HG03066 (cell line): ENCODE measurements at regions not wholly inside any gene's neighbourhood (a gene's known extent, or its start where the extent isn't known, plus 50 kb on each side); places are given as distances from the start of the nearest gene placed in this dataset.
"Not testable (repeated sequence)": the region's sequence is repeated elsewhere in the genome, so short reads cannot be mapped to it uniquely, and the experiment has no call there.

Experiments
- ATAC-seq: cut with Tn5 transposase; IDR thresholded peaks from one replicate; pipeline ENCODE4 v1.9.1; 2021; ENCODE audit warnings: low read depth; ENCODE audit not compliant: unreplicated experiment

- no peak for ATAC-seq
These were observed 1647.4 kb upstream of the C9orf72 start for GRCh38 chr9:29220596-29221251.

- ATAC-seq: no peak
These were observed 1655.3 kb upstream of the C9orf72 start for GRCh38 chr9:29228558-29228957.

GRCh38 chr9:29230931-29231330 is 1657.7 kb upstream of the C9orf72 start:
- ATAC-seq: no peak

GRCh38 chr9:29233193-29233592 is 1659.9 kb upstream of the C9orf72 start:
- ATAC-seq: no peak

- ATAC-seq: no peak
These were observed 1668.0 kb upstream of the C9orf72 start for GRCh38 chr9:29241320-29241719.

GRCh38 chr9:29245351-29245750 is 1672.1 kb upstream of the C9orf72 start:
- no peak for ATAC-seq

- not testable (repeated sequence) for ATAC-seq
These were observed 1697.1 kb upstream of the C9orf72 start for GRCh38 chr9:29270400-29270799.

GRCh38 chr9:29282121-29282520 is 1708.8 kb upstream of the C9orf72 start:
- no peak for ATAC-seq

GRCh38 chr9:29285818-29286217 is 1712.5 kb upstream of the C9orf72 start:
- ATAC-seq: no peak

- ATAC-seq: no peak
These were observed 1716.1 kb upstream of the C9orf72 start for GRCh38 chr9:29289365-29289764.

GRCh38 chr9:29290516-29290915 is 1717.2 kb upstream of the C9orf72 start:
- ATAC-seq: no peak

- ATAC-seq: no peak
These were observed 1724.3 kb upstream of the C9orf72 start for GRCh38 chr9:29297592-29297991.

GRCh38 chr9:29311221-29311620 is 1737.9 kb upstream of the C9orf72 start:
- ATAC-seq: no peak

GRCh38 chr9:29312327-29312726 is 1739.0 kb upstream of the C9orf72 start:
- no peak for ATAC-seq

GRCh38 chr9:29319736-29320513 is 1746.6 kb upstream of the C9orf72 start:
- peak; percentile 53 for ATAC-seq

GRCh38 chr9:29322240-29322639 is 1749.0 kb upstream of the C9orf72 start:
- peak; percentile 86 for ATAC-seq

- no peak for ATAC-seq
These were observed 1752.6 kb upstream of the C9orf72 start for GRCh38 chr9:29325894-29326293.

GRCh38 chr9:29332789-29333188 is 1759.5 kb upstream of the C9orf72 start:
- ATAC-seq: no peak

GRCh38 chr9:29336281-29336680 is 1763.0 kb upstream of the C9orf72 start:
- no peak for ATAC-seq

- no peak for ATAC-seq
These were observed 1766.1 kb upstream of the C9orf72 start for GRCh38 chr9:29339387-29339786.

GRCh38 chr9:29348999-29349398 is 1775.7 kb upstream of the C9orf72 start:
- ATAC-seq: no peak

GRCh38 chr9:29389421-29389820 is 1816.1 kb upstream of the C9orf72 start:
- ATAC-seq: no peak
